Large intestine (tissue), 3 donors: ENCODE measurements at regions not wholly inside any gene's neighbourhood (a gene's known extent, or its start where the extent isn't known, plus 50 kb on each side); places are given as distances from the start of the nearest gene placed in this dataset.

Experiments used
- DNase-seq, 2 donors: peaks; one replicate each; pipeline versions ENCODE4 v3.0.0 to v3.0.0-alpha.2; 2013
- H3K27ac ChIP-seq: one replicate; pipeline ENCODE4 v1.5.1; 2013; ENCODE audit warnings: low read length
- H3K27me3 ChIP-seq: 2 replicates; pipeline ENCODE4 v1.6.1; 2013; ENCODE audit warnings: low read length; ENCODE audit not compliant: control insufficient read depth, insufficient read depth
- H3K36me3 ChIP-seq: 2 replicates; pipeline ENCODE4 v1.6.1; 2013; ENCODE audit warnings: low read length; ENCODE audit not compliant: control insufficient read depth, insufficient read depth
- H3K4me1 ChIP-seq: one replicate; pipeline ENCODE4 v1.6.1; 2013; ENCODE audit warnings: low read length; ENCODE audit not compliant: control insufficient read depth, insufficient read depth
- H3K4me3 ChIP-seq: one replicate; pipeline ENCODE4 v1.5.1; 2013; ENCODE audit warnings: low read length
- H3K9me3 ChIP-seq: one replicate; pipeline ENCODE4 v1.6.1; 2013; ENCODE audit warnings: mild to moderate bottlenecking, low read depth, low read length, moderate library complexity; ENCODE audit not compliant: control insufficient read depth
- WGBS: methylation state at CpG from one replicate; pipeline ENCODE4 v1.1.5; 2013; ENCODE audit warnings: low lambda C conversion rate; ENCODE audit not compliant: insufficient coverage; 5-methylcytosine and 5-hydroxymethylcytosine counted together

- no peak overlapping the region for H3K4me3 ChIP-seq
- no peaks in the 10 kb centered on the region for H3K4me1 ChIP-seq
- H3K36me3 ChIP-seq, result no peaks in the 10 kb centered on the region
- DNase-seq, result no peak
- peaks cover 14% of the 10 kb centered on the region for H3K9me3 ChIP-seq
- WGBS, result no CpG with 5 or more reads among the region's 7 CpGs
- no peaks in the 10 kb centered on the region for H3K27me3 ChIP-seq
- no peak overlapping the region for H3K27ac ChIP-seq
Measured at GRCh38 chr5:106876665-106877194, 794.0 kb downstream of the EFNA5 start.

- Histone ChIP-seq H3K36me3 (no peaks in the 10 kb centered on the region), H3K4me1 (no peaks in the 10 kb centered on the region), H3K27ac (no peak overlapping the region), H3K27me3 (no peaks in the 10 kb centered on the region), H3K4me3 (no peak overlapping the region), H3K9me3 (peaks cover 14% of the 10 kb centered on the region)
- WGBS, result 92% methylated on average over 2 of the region's 6 CpGs
- no peak for DNase-seq
Measured at GRCh38 chr5:106876298-106876622, 794.5 kb downstream of the EFNA5 start.

GRCh38 chr5:106875591-106876297 is 795.0 kb downstream of the EFNA5 start:
- H3K27ac ChIP-seq, result no peak overlapping the region
- DNase-seq, result no peak
- no peaks in the 10 kb centered on the region for H3K36me3 ChIP-seq
- no peaks in the 10 kb centered on the region for H3K27me3 ChIP-seq
- H3K4me3 ChIP-seq, result no peak overlapping the region
- 100% methylated on average over 1 of the region's 21 CpGs for WGBS
- peaks cover 14% of the 10 kb centered on the region for H3K9me3 ChIP-seq
- no peaks in the 10 kb centered on the region for H3K4me1 ChIP-seq

- DNase-seq, result no peak
- Histone ChIP-seq H3K36me3 (no peaks in the 10 kb centered on the region), H3K27ac (no peak overlapping the region), H3K9me3 (peaks cover 14% of the 10 kb centered on the region), H3K27me3 (no peaks in the 10 kb centered on the region), H3K4me3 (no peak overlapping the region), H3K4me1 (no peaks in the 10 kb centered on the region)
- WGBS, result no CpG with 5 or more reads among the region's 9 CpGs
Measured at GRCh38 chr5:106874974-106875373, 795.8 kb downstream of the EFNA5 start.

DNA sequence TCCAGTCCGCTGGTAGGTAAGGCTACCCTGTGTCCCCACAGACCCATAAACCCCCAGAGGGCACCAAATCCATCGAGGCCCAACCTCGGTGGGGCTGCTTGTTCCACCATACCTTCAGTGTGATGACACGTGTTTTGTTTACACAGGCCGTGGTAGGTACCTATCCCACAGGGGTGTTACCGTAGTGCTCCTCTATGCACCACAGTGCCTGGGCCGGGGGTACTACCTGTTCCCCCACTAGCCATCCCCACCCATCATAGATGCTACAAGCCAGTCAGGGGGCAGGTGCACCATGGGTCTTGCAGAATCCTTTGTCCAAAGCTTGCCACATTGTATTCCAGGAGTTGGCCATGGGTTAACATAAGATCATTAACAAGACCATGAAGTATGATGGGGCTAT is 796.2 kb downstream of the EFNA5 start:
- no peaks in the 10 kb centered on the region for H3K36me3 ChIP-seq
- H3K9me3 ChIP-seq, result peaks cover 14% of the 10 kb centered on the region
- H3K27ac ChIP-seq, result no peak overlapping the region
- no peaks in the 10 kb centered on the region for H3K27me3 ChIP-seq
- WGBS, result no CpG with 5 or more reads among the region's 7 CpGs
- H3K4me1 ChIP-seq, result no peaks in the 10 kb centered on the region
- H3K4me3 ChIP-seq, result no peak overlapping the region
- no peak for DNase-seq

DNA sequence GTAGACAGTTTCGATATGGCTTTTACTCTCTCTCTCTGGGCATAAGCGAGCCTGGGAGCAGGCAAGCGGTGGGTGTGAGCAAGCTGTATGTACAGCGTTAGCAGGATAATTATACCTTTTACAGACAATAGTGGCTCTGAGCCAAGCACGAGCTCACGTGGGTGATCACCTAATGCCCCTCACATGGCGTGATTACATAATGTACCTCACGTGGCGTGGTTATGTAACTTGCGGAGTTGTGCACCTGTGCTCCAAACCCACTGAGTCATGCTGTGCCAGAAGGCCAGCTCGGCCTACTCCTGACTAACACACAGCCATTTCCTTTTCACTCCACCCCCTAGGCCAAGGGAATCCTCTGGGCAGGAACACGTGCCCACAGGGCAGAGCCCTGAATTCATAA is 797.2 kb downstream of the EFNA5 start:
- Histone ChIP-seq H3K4me3 (no peak overlapping the region), H3K36me3 (no peaks in the 10 kb centered on the region), H3K27ac (no peak overlapping the region), H3K9me3 (peaks cover 14% of the 10 kb centered on the region), H3K27me3 (no peaks in the 10 kb centered on the region), H3K4me1 (no peaks in the 10 kb centered on the region)
- WGBS, result no CpG with 5 or more reads among the region's 12 CpGs
- no peak for DNase-seq

GRCh38 chr5:106865279-106865678 is 805.5 kb downstream of the EFNA5 start:
- Histone ChIP-seq H3K27ac (peak overlapping the region; percentile 30), H3K4me1 (peaks cover 11% of the 10 kb centered on the region), H3K27me3 (no peaks in the 10 kb centered on the region), H3K36me3 (no peaks in the 10 kb centered on the region), H3K4me3 (no peak overlapping the region), H3K9me3 (no peaks in the 10 kb centered on the region)
- 88% methylated on average over 2 of the region's 5 CpGs for WGBS
- no peak for DNase-seq

DNA sequence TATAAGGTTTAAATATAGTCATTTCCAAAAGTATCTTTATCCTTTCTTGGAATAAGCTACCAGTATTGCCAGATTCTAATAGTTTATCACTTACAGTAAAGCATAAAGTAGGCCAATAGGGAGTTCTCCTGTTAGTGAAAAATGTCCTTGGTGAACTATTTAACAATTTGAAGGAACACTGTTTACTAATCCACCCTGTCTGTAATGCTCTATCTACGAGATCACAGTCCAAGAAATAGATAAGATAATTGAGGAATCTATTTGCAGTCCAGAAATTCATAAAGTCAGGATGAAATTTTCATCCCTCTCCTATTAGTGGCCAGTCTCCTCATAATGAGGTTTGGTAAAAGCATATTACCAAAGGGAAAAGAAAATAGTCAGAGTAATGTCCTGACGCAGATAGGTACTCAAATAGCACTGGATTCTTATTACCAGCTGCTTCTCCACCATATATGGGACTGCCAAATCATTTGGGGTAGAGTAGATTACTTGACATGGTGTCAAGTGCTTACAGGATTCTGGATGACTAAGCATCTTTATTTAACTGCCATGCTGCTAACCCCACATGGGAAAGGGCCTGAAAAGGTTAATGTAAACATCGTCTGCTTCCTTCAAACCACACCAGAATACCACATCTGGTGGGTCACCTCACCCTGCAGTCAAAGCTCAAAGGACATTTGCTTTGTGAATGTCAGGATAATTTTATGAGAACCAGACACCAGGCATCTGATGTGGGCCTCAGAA is 808.1 kb downstream of the EFNA5 start:
- H3K9me3 ChIP-seq, result no peaks in the 10 kb centered on the region
- peaks cover 11% of the 10 kb centered on the region for H3K4me1 ChIP-seq
- no CpG with 5 or more reads among the region's 3 CpGs for WGBS
- H3K27ac ChIP-seq, result peak overlapping the region; percentile 45
- DNase-seq, result no peak
- no peaks in the 10 kb centered on the region for H3K27me3 ChIP-seq
- no peak overlapping the region for H3K4me3 ChIP-seq
- H3K36me3 ChIP-seq, result no peaks in the 10 kb centered on the region

- H3K27ac ChIP-seq, result no peak overlapping the region
- H3K27me3 ChIP-seq, result no peaks in the 10 kb centered on the region
- H3K4me1 ChIP-seq, result peaks cover 11% of the 10 kb centered on the region
- no peak overlapping the region for H3K4me3 ChIP-seq
- DNase-seq, result no peak
- H3K36me3 ChIP-seq, result no peaks in the 10 kb centered on the region
- no CpG with 5 or more reads among the region's 3 CpGs for WGBS
- no peaks in the 10 kb centered on the region for H3K9me3 ChIP-seq
Measured at GRCh38 chr5:106860398-106861044, 810.2 kb downstream of the EFNA5 start.

GRCh38 chr5:106858616-106859015 is 812.1 kb downstream of the EFNA5 start:
- no CpG with 5 or more reads among the region's 2 CpGs for WGBS

More at GRCh38 chr5:106858616-106859015, 812.1 kb downstream of the EFNA5 start:
- Histone ChIP-seq H3K27ac (no peak overlapping the region), H3K4me3 (no peak overlapping the region), H3K36me3 (no peaks in the 10 kb centered on the region), H3K9me3 (no peaks in the 10 kb centered on the region), H3K4me1 (peaks cover 8% of the 10 kb centered on the region), H3K27me3 (no peaks in the 10 kb centered on the region)
- no peak for DNase-seq
